ENCODE measurements at regions not wholly inside any gene's neighbourhood (a gene's known extent, or its start where the extent isn't known, plus 50 kb on each side); places are given as distances from the start of the nearest gene placed in this dataset.

DNA sequence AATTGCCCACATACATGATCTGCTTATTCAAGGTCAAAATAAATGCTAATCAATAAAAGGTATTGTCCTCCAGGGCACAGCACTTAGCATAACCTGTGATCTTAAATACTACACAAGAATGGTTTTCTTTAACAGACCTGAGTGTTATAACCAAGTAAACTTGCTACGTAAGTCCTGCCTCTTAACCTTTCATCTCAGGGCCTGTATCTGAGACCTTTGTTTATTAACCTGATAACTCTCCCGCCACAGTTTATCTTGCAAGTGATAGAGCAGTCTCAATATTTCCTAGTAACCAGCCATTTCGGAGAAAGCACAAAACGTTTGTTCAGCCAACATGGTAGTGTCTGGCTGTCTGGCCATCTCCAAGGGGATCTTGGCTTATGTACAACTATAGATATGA lies 88.4 kb downstream of the DUSP6 start (continued):
- TF ChIP-seq PHF8 (IDR thresholded peaks at IDR 0.05; ENCODE audit: borderline replicate concordance, low read depth) = no peak

DNA sequence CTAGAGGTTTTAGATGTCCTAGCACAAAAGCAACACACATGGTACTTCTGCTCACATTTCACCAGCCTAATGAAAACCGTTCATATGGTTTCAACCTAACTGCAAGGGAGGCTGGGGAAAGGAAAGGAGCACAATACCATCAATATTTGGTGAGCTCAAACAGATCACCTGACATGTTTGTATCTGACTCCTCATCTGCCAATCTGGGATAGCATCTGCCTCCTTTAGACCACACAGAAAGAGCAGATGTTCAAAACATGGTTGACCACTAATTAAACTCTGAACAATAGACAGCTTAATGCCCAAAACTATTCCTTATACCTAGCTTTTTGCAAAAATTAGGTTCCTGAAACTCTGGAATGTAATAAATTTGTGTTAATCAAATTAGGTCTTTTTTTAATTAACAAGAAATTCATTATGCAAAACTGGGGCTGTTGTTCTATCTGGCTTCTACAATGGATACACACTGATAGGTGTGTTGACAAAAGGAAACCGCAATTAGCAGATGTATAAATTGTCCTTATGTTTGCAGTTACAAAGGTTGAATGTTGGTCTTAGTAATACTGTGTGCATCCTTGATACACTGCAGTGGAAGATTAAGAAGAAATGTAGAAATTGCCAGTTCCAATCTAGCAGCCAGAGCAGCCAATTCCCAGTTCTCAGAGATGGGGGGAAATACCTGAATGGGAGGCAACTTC lies 89.3 kb downstream of the DUSP6 start:
- Histone ChIP-seq H3K27ac (no peak overlapping the region), H3K9me3 (no peaks in the 10 kb centered on the region), H3K4me1 (no peaks in the 10 kb centered on the region), H3K4me3 (no peak overlapping the region), H3K4me2 (no peak overlapping the region)
- ChIA-PET CTCF (no interaction called here), POLR2A (no interaction called here)
- no peak for DNase-seq (ENCODE audit: low read depth in 1 of 2, low spot score in 1 of 2)
- no peak for ATAC-seq
- WGBS (ENCODE audit: missing lambda C conversion rate) = 57% methylated on average over 2 of the region's 2 CpGs
- FAIRE-seq = no peak
- TF ChIP-seq HEYL (CRISPR knock-in tag; IDR thresholded peaks at IDR 0.05) (no peak), JUNB (IDR thresholded peaks at IDR 0.05) (no peak), EHMT2 (IDR thresholded peaks at IDR 0.05; ENCODE audit: low read depth) (no peak), RAD21 (conservative IDR thresholded peaks at IDR 0.05 in 1 of 2, IDR thresholded peaks at IDR 0.05 in 1 of 2) (no peak), RARB (CRISPR knock-in tag; IDR thresholded peaks at IDR 0.05) (no peak), KDM5A (IDR thresholded peaks at IDR 0.05) (no peak), CBX2 (IDR thresholded peaks at IDR 0.05; ENCODE audit: borderline replicate concordance, low read depth) (no peak), POLR2A (IDR thresholded peaks at IDR 0.05; ENCODE audit: low read length) (no peak), NFE2L2 (conservative IDR thresholded peaks at IDR 0.05; ENCODE audit: low read length) (no peak), MAZ (IDR thresholded peaks at IDR 0.05; ENCODE audit: borderline replicate concordance, low read depth, low read length) (no peak), POLR2AphosphoS2 (conservative IDR thresholded peaks at IDR 0.05; ENCODE audit: low read length) (no peak), RFX5 (IDR thresholded peaks at IDR 0.05) (no peak), RCOR1 (IDR thresholded peaks at IDR 0.05; ENCODE audit: low read depth, low read length) (no peak)
- TF ChIP-seq, protein P1, sequence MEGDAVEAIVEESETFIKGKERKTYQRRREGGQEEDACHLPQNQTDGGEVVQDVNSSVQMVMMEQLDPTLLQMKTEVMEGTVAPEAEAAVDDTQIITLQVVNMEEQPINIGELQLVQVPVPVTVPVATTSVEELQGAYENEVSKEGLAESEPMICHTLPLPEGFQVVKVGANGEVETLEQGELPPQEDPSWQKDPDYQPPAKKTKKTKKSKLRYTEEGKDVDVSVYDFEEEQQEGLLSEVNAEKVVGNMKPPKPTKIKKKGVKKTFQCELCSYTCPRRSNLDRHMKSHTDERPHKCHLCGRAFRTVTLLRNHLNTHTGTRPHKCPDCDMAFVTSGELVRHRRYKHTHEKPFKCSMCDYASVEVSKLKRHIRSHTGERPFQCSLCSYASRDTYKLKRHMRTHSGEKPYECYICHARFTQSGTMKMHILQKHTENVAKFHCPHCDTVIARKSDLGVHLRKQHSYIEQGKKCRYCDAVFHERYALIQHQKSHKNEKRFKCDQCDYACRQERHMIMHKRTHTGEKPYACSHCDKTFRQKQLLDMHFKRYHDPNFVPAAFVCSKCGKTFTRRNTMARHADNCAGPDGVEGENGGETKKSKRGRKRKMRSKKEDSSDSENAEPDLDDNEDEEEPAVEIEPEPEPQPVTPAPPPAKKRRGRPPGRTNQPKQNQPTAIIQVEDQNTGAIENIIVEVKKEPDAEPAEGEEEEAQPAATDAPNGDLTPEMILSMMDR (IDR thresholded peaks at IDR 0.05) = no peak
- TF ChIP-seq, protein P2, sequence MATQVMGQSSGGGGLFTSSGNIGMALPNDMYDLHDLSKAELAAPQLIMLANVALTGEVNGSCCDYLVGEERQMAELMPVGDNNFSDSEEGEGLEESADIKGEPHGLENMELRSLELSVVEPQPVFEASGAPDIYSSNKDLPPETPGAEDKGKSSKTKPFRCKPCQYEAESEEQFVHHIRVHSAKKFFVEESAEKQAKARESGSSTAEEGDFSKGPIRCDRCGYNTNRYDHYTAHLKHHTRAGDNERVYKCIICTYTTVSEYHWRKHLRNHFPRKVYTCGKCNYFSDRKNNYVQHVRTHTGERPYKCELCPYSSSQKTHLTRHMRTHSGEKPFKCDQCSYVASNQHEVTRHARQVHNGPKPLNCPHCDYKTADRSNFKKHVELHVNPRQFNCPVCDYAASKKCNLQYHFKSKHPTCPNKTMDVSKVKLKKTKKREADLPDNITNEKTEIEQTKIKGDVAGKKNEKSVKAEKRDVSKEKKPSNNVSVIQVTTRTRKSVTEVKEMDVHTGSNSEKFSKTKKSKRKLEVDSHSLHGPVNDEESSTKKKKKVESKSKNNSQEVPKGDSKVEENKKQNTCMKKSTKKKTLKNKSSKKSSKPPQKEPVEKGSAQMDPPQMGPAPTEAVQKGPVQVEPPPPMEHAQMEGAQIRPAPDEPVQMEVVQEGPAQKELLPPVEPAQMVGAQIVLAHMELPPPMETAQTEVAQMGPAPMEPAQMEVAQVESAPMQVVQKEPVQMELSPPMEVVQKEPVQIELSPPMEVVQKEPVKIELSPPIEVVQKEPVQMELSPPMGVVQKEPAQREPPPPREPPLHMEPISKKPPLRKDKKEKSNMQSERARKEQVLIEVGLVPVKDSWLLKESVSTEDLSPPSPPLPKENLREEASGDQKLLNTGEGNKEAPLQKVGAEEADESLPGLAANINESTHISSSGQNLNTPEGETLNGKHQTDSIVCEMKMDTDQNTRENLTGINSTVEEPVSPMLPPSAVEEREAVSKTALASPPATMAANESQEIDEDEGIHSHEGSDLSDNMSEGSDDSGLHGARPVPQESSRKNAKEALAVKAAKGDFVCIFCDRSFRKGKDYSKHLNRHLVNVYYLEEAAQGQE (IDR thresholded peaks at IDR 0.05) = no peak
- TF ChIP-seq, protein P3, sequence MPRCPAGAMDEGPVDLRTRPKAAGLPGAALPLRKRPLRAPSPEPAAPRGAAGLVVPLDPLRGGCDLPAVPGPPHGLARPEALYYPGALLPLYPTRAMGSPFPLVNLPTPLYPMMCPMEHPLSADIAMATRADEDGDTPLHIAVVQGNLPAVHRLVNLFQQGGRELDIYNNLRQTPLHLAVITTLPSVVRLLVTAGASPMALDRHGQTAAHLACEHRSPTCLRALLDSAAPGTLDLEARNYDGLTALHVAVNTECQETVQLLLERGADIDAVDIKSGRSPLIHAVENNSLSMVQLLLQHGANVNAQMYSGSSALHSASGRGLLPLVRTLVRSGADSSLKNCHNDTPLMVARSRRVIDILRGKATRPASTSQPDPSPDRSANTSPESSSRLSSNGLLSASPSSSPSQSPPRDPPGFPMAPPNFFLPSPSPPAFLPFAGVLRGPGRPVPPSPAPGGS (IDR thresholded peaks at IDR 0.05) = no peak

DNA sequence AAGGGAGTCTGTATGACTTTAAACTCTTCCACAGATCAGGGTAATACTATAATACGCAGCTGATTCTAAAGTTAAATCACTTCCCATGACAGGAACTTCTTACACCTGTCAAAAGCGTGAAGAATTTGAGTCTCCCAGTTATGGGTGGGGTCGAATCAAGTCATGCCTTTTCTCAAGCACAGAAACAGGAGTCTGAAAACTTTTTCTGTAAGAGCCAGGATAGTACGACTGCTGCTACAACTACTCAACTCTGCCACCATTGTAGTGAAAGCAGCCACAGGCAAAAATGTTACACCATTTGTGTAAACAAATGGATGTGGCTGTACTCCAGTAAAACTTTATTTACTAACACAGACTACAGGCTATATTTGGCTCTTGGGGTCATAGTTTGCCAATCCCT lies 90.3 kb downstream of the DUSP6 start:
- WGBS (ENCODE audit: missing lambda C conversion rate) = 49% methylated on average over 4 of the region's 4 CpGs
- no peak for DNase-seq (ENCODE audit: low read depth in 1 of 2, low spot score in 1 of 2)
- ChIA-PET POLR2A (no interaction called here), CTCF (interaction anchor here (1.0 kb wide), 1 partner anchor 16 kb away, joined by 3 read pairs; no protein-coding TSS in a partner anchor)
- Histone ChIP-seq H3K27ac (no peak overlapping the region), H3K4me1 (no peaks in the 10 kb centered on the region), H3K4me2 (no peak overlapping the region), H3K4me3 (no peak overlapping the region), H3K9me3 (no peaks in the 10 kb centered on the region)
- no peak for ATAC-seq
- no peak for FAIRE-seq
- no peak for TF ChIP-seq HOXB13 (CRISPR knock-in tag; IDR thresholded peaks at IDR 0.05; ENCODE audit: low read depth)
- no peak for TF ChIP-seq HDAC2 (IDR thresholded peaks at IDR 0.05)
- no peak for TF ChIP-seq RAD21 (conservative IDR thresholded peaks at IDR 0.05 in 1 of 2, IDR thresholded peaks at IDR 0.05 in 1 of 2)
- TF ChIP-seq, protein P3 (IDR thresholded peaks at IDR 0.05) = no peak
- no peak for TF ChIP-seq SREBF2 (IDR thresholded peaks at IDR 0.05)
- no peak for TF ChIP-seq HOXA7 (CRISPR knock-in tag; IDR thresholded peaks at IDR 0.05)
- TF ChIP-seq GATA3 (IDR thresholded peaks at IDR 0.05; ENCODE audit: borderline replicate concordance) = no peak
- no peak for TF ChIP-seq FOSB (CRISPR knock-in tag; IDR thresholded peaks at IDR 0.05)
- TF ChIP-seq, protein P4, sequence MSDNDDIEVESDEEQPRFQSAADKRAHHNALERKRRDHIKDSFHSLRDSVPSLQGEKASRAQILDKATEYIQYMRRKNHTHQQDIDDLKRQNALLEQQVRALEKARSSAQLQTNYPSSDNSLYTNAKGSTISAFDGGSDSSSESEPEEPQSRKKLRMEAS (IDR thresholded peaks at IDR 0.05) = no peak
- TF ChIP-seq KDM5A (IDR thresholded peaks at IDR 0.05) = no peak
- TF ChIP-seq KDM1A (IDR thresholded peaks at IDR 0.05; ENCODE audit: low read depth) = no peak
- TF ChIP-seq NPAS2 (CRISPR knock-in tag; IDR thresholded peaks at IDR 0.05; ENCODE audit: borderline replicate concordance) = no peak
- TF ChIP-seq, protein P5, sequence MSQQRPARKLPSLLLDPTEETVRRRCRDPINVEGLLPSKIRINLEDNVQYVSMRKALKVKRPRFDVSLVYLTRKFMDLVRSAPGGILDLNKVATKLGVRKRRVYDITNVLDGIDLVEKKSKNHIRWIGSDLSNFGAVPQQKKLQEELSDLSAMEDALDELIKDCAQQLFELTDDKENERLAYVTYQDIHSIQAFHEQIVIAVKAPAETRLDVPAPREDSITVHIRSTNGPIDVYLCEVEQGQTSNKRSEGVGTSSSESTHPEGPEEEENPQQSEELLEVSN (IDR thresholded peaks at IDR 0.05; ENCODE audit: borderline replicate concordance, low read depth) = no peak
- no peak for TF ChIP-seq PHF8 (IDR thresholded peaks at IDR 0.05; ENCODE audit: borderline replicate concordance, low read depth)
- TF ChIP-seq EHMT2 (IDR thresholded peaks at IDR 0.05; ENCODE audit: low read depth) = no peak
- TF ChIP-seq FOXS1 (CRISPR knock-in tag; IDR thresholded peaks at IDR 0.05) = no peak
